Mucosa of gallbladder (tissue), 1 donor: ENCODE measurements at regions not wholly inside any gene's neighbourhood (a gene's known extent, or its start where the extent isn't known, plus 50 kb on each side); places are given as distances from the start of the nearest gene placed in this dataset.

Source experiments
- DNase-seq: peaks from one replicate; pipeline ENCODE4 v3.0.0-alpha.2; 2020; ENCODE audit warnings: low spot score
- donor health status: DM: no; HTN: no; CAD: no.

- DNase-seq, result no peak
Measured at GRCh38 chr5:86780018-86780417, 162.3 kb downstream of the COX7C start.

GRCh38 chr5:86786955-86787354 lies 169.2 kb downstream of the COX7C start:
- DNase-seq, result no peak

GRCh38 chr5:86795659-86796058 lies 177.9 kb downstream of the COX7C start:
- no peak for DNase-seq

- no peak for DNase-seq
Measured at GRCh38 chr5:86797677-86798076, 179.9 kb downstream of the COX7C start.

GRCh38 chr5:86806206-86806605 lies 188.5 kb downstream of the COX7C start:
- DNase-seq, result no peak

- no peak for DNase-seq
Measured at GRCh38 chr5:86807046-86808031, 189.6 kb downstream of the COX7C start.

GRCh38 chr5:86814315-86814714 lies 196.6 kb downstream of the COX7C start:
- no peak for DNase-seq

GRCh38 chr5:86814907-86815306 lies 197.2 kb downstream of the COX7C start:
- no peak for DNase-seq

- DNase-seq, result no peak
Measured at GRCh38 chr5:86824637-86825036, 206.9 kb downstream of the COX7C start.

- no peak for DNase-seq
Measured at GRCh38 chr5:86831128-86831527, 213.4 kb downstream of the COX7C start.

GRCh38 chr5:86833868-86834267 lies 216.1 kb downstream of the COX7C start:
- no peak for DNase-seq

GRCh38 chr5:86837610-86838009 lies 219.9 kb downstream of the COX7C start:
- no peak for DNase-seq

GRCh38 chr5:86838083-86838482 lies 220.3 kb downstream of the COX7C start:
- no peak for DNase-seq

GRCh38 chr5:86841000-86841644 lies 223.4 kb downstream of the COX7C start:
- no peak for DNase-seq

GRCh38 chr5:86858442-86858841 lies 240.7 kb downstream of the COX7C start:
- DNase-seq, result no peak

- no peak for DNase-seq
Measured at GRCh38 chr5:86861512-86861911, 243.8 kb downstream of the COX7C start.

- no peak for DNase-seq
Measured at GRCh38 chr5:86862093-86862492, 244.4 kb downstream of the COX7C start.

GRCh38 chr5:86864051-86864450 lies 246.3 kb downstream of the COX7C start:
- DNase-seq, result no peak

- no peak for DNase-seq
Measured at GRCh38 chr5:86865256-86865785, 247.6 kb downstream of the COX7C start.

GRCh38 chr5:86866036-86866435 lies 248.3 kb downstream of the COX7C start:
- DNase-seq, result no peak

GRCh38 chr5:86869268-86869667 lies 251.5 kb downstream of the COX7C start:
- DNase-seq, result no peak

GRCh38 chr5:86875539-86875938 lies 257.8 kb downstream of the COX7C start:
- DNase-seq, result no peak

- DNase-seq, result no peak
Measured at GRCh38 chr5:86878250-86878649, 260.5 kb downstream of the COX7C start.
